ENCODE measurements at regions not wholly inside any gene's neighbourhood (a gene's known extent, or its start where the extent isn't known, plus 50 kb on each side); places are given as distances from the start of the nearest gene placed in this dataset.
A peak's percentile ranks its signal among the peaks of the same experiment; 100 is the strongest.

DNA sequence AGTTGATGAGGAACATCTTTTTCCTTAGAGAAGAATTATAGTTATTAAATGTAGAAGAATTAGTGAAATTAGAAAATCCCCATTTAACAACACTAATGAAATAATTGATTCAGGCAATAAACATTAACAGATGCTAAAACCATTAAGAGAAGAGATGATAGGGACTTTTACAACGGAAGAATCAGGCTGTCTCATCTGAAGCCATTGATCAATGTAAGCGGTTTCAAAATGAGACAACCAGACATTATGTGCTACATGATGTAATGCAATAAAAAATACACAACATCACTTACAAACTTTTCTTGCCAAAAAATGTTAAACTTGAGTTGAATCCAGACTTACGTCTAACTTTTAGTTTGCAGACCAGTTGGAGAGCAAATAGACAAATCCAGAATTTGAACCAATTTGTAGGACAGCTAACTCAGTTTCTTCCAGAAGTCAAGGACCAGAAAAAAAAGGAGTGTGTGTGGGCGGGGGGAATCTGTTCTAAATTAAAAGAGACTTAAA lies 165.4 kb upstream of the DPT start:
- DNase-seq (ENCODE audit: low read depth, low spot score): no peak
- in situ Hi-C loops (cut with HindIII; ENCODE audit: low pct_unique_long_range_greater_than_20kb, low sequenced_read_pairs): no loop called here

DNA sequence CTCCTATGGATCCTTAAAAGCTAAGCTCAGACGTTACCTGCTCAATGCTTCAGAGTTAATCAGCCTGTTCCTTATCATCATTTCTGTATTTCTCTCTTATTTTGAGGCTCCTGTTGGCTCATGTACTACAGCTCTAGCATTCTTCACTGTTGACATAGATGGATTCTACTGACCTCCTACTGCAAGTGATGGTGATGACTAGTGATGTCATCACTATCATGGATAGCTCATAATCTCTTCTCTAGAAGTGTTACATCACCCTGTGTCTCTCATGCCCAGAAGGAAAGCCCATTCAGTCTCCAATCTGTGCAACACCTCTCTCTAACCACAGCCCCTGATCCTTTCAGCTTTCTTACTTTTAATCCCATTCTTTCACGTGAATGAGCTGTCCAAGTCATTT lies 168.2 kb upstream of the DPT start:
- no peak for DNase-seq (ENCODE audit: low read depth, low spot score)
- in situ Hi-C loops (cut with HindIII; ENCODE audit: low pct_unique_long_range_greater_than_20kb, low sequenced_read_pairs): no loop called here

- DNase-seq (ENCODE audit: low read depth, low spot score): no peak
- in situ Hi-C loops (cut with HindIII; ENCODE audit: low pct_unique_long_range_greater_than_20kb, low sequenced_read_pairs): no loop called here
Observed at GRCh38 chr1:168903237-168903830, 174.3 kb upstream of the DPT start.

- in situ Hi-C loops (cut with HindIII; ENCODE audit: low pct_unique_long_range_greater_than_20kb, low sequenced_read_pairs): no loop called here
- no peak for DNase-seq (ENCODE audit: low read depth, low spot score)
Observed at GRCh38 chr1:168905633-168906032, 176.6 kb upstream of the DPT start.

- in situ Hi-C loops (cut with HindIII; ENCODE audit: low pct_unique_long_range_greater_than_20kb, low sequenced_read_pairs): no loop called here
- DNase-seq (ENCODE audit: low read depth, low spot score): no peak
Observed at GRCh38 chr1:168906367-168906766, 177.4 kb upstream of the DPT start.

DNA sequence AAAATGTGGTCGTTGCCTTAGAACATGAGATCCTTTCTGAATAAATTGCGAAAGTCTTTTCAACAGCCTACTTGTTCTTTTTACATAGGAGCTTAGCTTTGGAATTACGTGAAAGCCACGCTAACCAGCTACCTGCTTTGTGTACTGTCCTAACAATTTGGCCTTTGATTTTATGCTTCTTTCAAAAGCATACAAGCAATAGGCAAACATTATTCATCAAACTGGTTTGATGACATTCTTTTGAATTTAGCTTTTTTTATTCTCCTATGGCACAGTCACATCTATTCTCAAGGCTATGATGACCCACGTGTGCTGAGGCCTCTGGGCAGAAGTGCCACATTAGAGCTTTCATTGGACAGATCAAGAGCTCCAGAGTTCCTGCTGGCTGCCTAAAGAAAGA lies 178.0 kb upstream of the DPT start:
- no peak for DNase-seq (ENCODE audit: low read depth, low spot score)
- in situ Hi-C loops (cut with HindIII; ENCODE audit: low pct_unique_long_range_greater_than_20kb, low sequenced_read_pairs): no loop called here

- in situ Hi-C loops (cut with HindIII; ENCODE audit: low pct_unique_long_range_greater_than_20kb, low sequenced_read_pairs): no loop called here
- DNase-seq (ENCODE audit: low read depth, low spot score): no peak
Observed at GRCh38 chr1:168907786-168908348, 178.9 kb upstream of the DPT start.

DNA sequence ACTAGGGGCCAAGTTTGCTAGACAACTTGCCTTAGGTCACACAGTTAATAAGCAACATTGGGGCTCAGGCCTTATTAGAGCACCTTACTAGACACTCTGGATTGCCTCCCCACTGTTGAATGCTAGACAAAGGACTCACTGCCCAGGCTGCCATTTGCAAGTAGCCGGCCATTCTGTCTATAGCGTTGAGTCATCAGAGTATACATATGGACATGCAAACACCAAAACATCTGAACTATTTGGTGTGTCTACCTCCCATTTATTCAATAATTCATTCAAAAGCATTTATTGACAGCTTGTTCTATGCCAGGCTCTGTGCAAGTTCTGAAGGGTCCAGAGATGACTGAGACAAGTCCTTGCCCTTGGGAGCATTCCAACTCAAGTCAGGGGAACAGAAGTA lies 181.4 kb upstream of the DPT start:
- in situ Hi-C loops (cut with HindIII; ENCODE audit: low pct_unique_long_range_greater_than_20kb, low sequenced_read_pairs): no loop called here
- no peak for DNase-seq (ENCODE audit: low read depth, low spot score)

- in situ Hi-C loops (cut with HindIII; ENCODE audit: low pct_unique_long_range_greater_than_20kb, low sequenced_read_pairs): no loop called here
- DNase-seq (ENCODE audit: low read depth, low spot score): no peak
Observed at GRCh38 chr1:168911370-168911769, 182.4 kb upstream of the DPT start.

- in situ Hi-C loops (cut with HindIII; ENCODE audit: low pct_unique_long_range_greater_than_20kb, low sequenced_read_pairs): no loop called here
- no peak for DNase-seq (ENCODE audit: low read depth, low spot score)
Observed at GRCh38 chr1:168913711-168914463, 184.9 kb upstream of the DPT start.

DNA sequence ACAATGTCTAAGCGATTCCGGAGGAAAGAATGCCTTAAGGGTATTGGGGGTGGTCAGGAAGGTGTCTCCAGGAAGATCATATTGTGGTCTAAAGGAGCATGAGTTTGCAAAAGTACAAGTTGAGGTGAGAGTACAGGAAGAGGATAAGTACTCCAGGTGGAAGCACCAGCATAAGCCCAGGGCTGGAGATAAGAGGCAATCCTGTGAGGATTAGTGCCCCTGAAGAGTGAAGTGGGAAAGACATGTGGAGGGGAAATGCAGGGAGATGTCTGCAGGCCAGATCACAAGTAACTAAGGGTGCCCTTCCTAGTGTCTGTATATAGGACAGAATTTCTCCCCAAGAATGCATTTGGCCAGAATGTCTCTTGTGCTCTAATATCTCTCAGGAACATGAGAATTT lies 188.3 kb upstream of the DPT start:
- no peak for DNase-seq (ENCODE audit: low read depth, low spot score)
- in situ Hi-C loops (cut with HindIII; ENCODE audit: low pct_unique_long_range_greater_than_20kb, low sequenced_read_pairs): no loop called here

DNA sequence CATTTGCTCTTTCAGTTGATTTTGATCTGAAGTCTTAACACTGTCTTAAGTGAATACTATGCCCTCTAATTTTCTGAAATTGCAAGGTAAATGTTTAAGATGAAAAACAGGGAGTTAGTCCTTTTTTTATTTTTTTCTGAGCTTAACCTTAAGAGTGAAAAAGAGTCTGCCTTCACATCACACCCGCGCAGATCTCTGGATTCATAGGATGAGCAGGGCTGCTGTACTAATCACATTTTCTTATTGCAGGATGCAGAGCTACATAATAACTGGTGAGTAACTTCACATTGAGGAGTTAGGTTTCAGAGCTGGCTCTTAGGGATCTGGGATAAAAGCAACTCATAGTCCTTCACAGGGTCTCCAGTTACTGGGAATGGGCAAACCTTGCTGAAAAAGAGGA lies 188.7 kb upstream of the ATP1B1 start:
- in situ Hi-C loops (cut with HindIII; ENCODE audit: low pct_unique_long_range_greater_than_20kb, low sequenced_read_pairs): no loop called here
- no peak for DNase-seq (ENCODE audit: low read depth, low spot score)

DNA sequence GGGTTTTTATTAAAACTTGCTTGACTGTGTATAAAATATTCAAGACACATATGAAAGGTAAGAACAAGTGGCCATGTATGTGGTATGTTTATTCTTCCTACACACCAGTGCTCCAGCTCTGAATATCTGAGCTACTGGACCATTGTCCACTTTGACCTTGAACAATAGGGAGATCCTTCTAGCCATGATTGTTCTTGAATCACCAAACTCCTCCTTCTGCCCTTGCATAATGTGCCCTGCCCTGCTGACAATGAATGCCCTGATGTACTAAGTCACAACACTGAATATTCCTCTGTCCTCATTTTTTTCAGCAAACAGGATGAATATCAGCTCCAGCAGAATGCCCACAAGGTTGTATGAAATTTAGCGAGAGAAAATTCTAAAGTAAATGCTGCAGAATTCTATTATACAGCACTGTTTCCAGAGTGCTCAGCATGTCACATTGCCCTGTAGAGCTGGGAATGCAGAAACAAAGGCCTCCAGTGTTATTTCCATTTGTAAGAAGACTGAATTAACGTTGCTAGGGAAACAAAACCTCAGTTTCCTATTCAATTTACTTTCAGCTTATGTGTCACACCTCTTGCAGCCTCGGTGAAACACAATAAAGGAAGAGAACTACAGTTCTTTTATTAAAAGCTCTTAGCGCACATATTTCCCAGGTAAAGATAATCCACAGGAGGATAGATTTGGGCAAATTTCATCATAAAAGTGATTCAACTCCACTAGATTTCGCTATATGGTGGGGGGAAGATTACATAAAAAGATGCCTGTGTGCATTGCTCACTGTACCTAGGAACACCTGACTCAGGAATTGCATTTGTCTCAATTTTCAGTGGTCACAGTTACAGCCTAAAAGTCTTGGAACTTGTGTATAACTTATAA lies 187.4 kb upstream of the ATP1B1 start:
- DNase-seq (ENCODE audit: low read depth, low spot score): peak; percentile 7
- in situ Hi-C loops (cut with HindIII; ENCODE audit: low pct_unique_long_range_greater_than_20kb, low sequenced_read_pairs): no loop called here

- in situ Hi-C loops (cut with HindIII; ENCODE audit: low pct_unique_long_range_greater_than_20kb, low sequenced_read_pairs): no loop called here
- peak; percentile 5 for DNase-seq (ENCODE audit: low read depth, low spot score)
Observed at GRCh38 chr1:168920456-168921094, 185.9 kb upstream of the ATP1B1 start.

DNA sequence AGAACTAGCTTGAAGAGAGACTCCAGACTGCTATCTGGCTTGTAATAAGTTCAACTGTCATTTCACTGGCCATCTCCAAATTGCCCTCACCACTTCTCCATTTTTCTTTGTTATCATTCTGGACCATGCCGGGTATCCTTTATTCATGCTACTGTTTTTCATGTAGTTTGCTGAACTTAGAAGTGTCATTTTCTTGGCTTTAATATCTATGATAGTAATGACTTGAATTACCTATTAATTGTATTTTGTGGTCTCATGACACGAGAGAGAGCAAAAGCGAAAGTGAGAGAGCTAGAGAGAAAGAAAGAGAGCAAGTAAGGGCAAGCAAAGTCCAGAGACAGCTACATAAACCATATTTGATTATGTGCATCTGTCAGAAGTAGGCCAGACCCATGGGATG lies 184.9 kb upstream of the ATP1B1 start:
- no peak for DNase-seq (ENCODE audit: low read depth, low spot score)
- in situ Hi-C loops (cut with HindIII; ENCODE audit: low pct_unique_long_range_greater_than_20kb, low sequenced_read_pairs): no loop called here

- in situ Hi-C loops (cut with HindIII; ENCODE audit: low pct_unique_long_range_greater_than_20kb, low sequenced_read_pairs): no loop called here
- DNase-seq (ENCODE audit: low read depth, low spot score): no peak
Observed at GRCh38 chr1:168923521-168924136, 182.9 kb upstream of the ATP1B1 start.

DNA sequence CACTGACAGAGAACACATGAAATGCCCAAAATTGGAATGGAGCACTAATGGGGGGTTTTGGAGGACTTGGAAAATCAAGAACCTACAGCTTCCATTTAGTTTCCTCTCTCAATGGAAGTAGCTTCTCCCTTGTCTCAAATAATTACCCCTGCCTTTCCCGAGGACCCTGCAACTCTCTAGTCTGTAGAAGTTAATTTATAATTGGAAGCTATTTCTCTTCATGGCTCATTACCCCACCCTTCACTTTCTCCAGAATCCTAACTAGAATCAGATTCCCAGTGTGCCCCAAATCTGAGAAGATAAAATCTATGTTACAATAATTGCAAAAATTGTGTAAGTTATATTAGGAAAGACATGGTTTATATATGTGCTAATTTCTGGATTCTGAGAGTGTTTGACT lies 181.5 kb upstream of the ATP1B1 start:
- DNase-seq (ENCODE audit: low read depth, low spot score): no peak
- in situ Hi-C loops (cut with HindIII; ENCODE audit: low pct_unique_long_range_greater_than_20kb, low sequenced_read_pairs): no loop called here

Data from SK-MEL-5 (cell line).